GM18861 (cell line): ENCODE measurements at regions not wholly inside any gene's neighbourhood (a gene's known extent, or its start where the extent isn't known, plus 50 kb on each side); places are given as distances from the start of the nearest gene placed in this dataset.
"Not testable (repeated sequence)": the region's sequence is repeated elsewhere in the genome, so short reads cannot be mapped to it uniquely, and the experiment has no call there.

Experiments used
- ATAC-seq: cut with Tn5 transposase; IDR thresholded peaks from one replicate; pipeline ENCODE4 v1.9.1; 2021; ENCODE audit not compliant: unreplicated experiment

DNA sequence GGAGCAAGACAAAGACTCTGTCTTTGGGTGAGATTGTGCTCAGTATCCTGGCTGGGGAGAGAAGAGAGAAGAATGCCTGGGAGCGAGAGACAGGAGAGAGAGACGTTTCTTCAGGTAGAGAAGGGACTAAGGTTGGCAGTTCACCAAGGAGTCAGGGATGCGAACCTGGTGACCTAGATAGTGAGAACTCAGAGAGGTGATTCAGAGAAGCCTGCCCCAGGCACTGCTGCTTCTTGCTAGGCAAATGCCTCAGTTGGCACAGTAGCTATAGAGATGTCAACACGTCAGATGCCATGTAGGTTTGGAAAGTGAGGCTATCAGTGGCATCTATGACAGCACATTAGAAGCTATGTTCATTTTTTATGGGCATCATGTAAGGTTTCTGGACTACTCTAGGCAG, 231.6 kb upstream of the VLDLR start:
- ATAC-seq: no peak

DNA sequence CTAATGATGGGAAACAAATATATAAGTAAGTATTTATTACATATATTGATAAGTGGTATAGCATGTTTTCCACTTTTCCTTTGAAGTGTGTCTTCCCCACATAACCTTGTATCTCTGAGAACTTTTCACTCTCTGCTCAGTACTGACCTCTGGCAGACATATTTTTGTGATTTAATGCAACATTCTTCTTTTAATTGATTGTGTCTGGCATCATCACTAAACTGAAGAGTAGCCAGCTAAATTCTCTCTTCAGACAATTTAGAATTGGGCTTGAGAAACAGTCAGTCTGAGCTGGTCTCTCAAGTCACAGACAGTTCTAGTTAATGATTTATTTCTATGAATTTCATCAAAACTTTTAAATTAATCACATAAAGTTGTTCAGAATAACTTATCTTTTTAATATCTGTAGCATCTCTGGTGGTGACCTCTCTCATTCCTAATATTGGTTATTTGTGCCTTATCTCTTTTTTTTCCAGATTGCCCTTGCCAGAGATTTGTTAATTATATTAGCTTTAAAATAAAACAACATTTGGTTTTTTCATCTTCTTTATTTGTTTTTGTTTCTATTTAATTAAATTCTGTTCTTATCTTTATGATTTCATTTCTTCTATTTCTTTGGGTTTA, 230.0 kb upstream of the VLDLR start:
- not testable (repeated sequence) for ATAC-seq

DNA sequence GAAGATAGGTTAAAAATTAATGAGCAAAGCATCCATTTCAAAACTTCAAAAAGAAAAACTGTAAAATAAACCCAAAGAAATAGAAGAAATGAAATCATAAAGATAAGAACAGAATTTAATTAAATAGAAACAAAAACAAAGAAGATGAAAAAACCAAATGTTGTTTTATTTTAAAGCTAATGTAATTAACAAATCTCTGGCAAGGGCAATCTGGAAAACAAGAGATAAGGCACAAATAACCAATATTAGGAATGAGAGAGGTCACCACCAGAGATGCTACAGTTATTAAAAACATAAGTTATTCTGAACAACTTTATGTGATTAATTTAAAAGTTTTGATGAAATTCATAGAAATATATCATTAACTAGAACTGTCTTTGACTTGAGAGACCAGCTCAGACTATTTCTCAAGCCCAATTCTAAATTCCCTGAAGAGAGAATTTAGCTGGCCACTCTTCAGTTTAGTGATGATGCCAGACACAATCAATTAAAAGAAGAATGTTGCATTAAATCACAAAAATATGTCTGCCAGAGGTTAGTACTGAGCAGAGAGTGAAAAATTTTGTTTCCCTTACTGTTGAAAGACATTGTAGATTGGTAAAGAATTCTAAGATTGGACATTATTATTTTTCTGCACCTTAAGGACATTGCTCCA, 227.4 kb upstream of the VLDLR start:
- not testable (repeated sequence) for ATAC-seq

DNA sequence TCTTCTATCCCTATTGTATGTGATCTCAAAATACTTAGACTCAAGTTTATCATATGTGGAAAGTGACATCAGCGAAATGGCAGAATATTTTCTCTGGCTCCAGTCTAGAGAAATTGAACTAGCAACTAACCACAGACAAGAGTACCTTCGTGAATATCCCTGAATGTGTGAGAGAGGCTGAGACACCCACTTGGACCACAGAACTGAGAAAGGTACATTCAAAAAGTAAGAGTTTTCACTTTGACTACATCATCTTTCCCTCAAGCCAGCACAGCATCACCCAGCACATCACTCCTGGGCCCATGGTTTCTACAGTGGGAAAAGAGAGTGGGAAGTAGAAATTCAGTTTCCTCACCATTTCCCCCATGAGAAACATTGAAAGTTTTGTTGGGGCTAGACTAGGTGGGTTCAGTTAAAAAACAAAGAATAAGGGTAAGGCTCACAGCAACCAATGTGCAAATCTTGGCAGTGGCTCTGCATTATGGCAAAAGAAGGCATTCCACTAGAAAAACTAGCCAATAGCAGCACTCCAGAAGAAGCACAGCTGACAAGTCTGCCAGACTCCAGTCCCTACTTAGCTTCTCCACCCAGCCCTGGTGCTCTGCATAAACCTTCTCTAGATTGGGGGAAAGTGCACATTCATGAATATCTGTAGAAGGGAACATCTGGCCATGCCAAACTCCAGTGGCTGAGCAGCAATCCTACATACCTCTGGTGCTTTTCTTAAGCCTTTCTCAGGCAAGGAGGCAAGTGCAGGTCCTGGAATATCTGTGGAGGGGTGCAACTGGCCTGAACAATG, 225.6 kb upstream of the VLDLR start:
- ATAC-seq: no peak

DNA sequence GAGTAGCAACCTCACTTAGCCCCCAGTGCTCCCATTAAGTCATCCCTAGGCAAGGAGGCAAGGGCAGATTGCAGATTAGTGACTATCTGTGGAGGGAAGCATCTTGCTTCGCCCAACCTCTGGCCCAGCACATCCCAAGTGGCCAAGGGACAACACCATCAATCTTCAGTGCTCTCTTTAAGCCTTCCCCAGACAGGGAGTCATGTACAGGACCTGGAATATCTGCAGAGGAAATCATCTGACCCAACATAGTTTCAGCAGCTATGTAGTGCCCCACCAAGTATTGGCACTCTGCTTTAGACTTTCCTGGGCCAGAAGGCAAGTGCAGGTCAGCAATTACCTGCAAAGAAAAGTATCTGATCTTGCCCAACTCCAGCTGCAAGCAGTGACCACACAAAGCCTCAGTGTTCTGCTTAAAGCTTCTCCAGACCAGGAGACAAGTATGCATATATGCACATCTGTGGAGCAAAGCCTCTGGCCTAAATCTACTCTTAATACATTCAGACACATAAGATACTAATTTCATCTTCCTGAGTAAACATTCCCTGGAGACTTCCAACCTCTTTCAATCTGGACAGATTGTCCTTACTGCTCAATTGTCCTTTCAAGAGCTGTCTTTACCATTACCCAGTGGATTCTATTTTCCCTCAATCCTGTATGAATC, 224.8 kb upstream of the VLDLR start:
- no peak for ATAC-seq

DNA sequence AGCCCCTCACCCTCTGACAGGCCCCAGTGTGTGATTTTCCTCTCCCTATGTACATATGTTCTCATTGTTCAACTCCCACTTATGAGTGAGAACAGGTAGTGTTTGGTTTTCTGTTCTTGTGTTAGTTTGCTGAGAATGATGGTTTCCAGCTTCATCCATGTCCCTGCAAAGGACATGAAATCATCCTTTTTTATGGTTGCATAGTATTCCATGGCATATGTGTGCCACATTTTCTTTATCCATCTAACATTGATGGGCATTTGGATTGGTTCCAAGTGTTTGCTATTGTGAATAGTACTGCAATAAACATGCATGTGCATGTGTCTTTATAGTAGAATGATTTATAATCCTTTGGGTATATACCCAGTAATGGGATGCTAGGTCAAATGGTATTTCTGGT, 223.7 kb upstream of the VLDLR start:
- ATAC-seq: not testable (repeated sequence)

DNA sequence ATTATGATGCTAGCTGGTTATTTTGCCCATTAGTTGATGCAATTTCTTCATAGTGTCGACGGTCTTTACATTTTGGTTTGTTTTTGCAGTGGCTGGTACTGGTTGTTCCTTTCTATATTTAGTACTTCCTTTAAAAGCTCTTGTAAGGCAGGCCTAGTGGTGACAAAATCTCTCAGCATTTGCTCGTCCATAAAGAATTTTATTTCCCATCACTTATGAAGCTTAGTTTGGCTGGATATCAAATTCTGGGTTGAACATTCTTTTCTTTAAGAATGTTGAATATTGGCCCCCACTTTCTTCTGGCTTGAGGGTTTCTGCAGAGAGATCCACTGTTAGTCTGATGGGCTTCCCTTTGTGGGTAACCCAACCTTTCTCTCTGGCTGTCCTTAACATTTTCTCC, 219.8 kb upstream of the VLDLR start:
- ATAC-seq: not testable (repeated sequence)

DNA sequence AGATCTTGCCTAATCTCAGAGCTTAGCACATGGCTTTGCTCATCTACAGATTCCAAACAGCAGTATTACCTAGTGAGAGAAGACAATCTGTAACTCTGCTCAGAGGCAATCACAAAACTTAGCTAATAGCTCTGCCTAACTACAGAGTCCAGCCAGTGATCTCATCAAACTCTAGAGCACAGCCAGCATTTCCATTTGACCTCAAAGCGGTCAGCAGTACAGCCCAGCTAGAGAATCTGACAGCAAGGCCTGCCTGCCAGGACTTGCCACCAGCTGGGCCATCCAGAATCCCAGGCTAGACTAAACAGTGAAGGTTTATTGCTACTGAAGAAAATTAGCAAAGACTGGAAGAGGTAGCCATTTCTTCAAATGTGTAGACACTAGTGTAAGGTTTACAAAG, 217.9 kb upstream of the VLDLR start:
- ATAC-seq: no peak

DNA sequence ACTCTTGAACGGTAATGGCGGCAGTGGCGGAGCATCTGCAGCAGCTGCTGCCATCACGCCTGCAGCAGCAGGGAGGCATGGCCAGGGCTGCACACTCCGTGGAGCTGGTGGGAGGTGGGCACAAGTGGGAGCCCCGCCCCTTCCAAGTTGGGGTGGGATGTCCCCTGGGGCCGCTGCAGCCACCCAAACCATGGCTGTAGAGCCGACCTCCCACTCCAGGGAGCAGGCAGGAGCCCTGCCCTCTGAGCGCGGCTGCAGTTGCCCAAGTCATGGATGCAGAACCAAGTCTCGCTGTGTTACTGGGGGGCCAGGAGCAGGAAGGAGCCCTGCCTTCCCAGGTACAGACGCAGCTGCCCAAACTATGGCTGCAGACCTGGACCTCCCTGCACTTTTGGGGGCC, 215.3 kb upstream of the VLDLR start:
- ATAC-seq: no peak

DNA sequence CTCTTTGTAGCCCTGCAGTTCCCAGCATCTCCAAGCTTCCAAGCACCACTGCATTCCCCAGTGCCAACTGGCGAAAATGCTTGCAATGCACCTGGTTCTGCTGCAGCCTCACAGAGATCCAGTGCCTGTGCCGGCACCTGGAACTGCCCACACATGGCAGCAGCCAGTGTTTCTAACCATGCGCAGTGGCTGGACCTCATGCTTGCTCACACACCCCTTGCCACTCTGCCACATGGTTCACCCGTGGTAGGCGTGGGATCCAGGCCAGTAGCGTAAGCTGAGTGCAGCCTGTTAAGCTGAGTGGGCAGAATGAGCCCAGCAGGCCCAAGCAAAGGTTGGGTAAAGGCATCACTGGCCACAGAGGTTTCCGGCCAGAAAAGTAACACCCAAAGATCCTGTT, 214.1 kb upstream of the VLDLR start:
- ATAC-seq: no peak

DNA sequence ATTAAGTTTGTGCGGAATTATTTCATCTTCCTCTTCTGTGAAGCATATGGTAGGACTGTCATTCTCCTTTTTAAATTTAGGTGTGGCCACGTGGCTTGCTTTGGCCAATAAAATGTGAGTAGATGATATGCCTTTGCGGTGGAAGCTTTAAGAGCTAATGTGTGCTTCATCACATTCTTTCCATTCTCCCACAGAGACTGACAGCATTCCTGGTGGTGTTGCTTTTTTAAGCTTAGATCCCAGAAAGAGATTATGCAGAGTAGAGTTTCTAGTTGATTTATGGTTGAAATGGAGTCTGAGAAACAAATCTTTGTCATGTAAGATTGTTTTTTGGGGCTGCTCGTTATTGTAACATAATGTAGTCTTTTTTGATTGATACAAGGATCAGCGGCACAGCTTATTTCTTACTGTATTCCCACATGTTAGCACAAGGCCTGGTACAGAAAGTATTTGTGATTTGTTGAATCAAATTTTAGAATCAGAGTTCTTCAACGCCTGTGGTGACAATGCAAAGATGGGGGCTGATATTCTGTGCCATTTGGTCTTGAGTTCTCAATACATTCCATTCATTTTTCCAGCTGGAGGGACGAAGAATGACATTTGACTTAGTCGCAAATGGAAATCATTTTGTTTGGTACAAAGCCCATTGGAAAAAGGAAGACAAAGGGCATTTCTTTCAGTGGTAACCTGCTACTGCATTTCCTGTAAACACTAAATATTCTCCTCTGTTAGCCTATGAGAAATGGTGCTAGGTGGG, 209.9 kb upstream of the VLDLR start:
- ATAC-seq: no peak

DNA sequence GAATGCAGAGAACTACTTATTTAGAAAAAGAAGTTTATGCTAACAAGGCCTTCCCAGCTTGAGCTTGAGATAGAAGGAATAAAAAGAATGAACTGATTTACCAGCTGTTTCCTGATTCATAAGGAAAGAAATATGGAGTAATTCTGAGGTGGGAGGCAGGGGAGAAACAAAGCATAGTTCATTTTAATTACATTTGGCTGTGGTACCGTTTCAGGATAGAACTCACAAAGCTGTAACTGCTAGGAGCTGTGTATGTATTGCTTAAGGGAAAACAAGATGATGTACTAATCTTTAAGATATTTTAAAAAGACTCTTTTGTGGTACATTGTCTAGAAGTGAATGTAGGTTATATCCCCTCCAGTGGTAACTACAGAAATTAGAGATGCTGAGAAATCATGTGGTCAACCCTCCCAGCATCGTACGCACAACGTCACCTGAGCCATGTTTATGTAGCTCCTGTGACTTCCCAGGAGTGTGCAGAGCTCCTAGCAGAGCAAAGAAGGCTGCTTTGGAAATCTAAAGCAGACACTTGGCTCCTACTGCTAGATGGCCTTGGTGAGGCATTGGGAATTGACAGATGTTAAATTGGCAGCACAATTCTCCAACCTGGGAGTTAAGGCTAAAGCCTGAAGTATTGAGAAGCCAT, 208.3 kb upstream of the VLDLR start:
- no peak for ATAC-seq

DNA sequence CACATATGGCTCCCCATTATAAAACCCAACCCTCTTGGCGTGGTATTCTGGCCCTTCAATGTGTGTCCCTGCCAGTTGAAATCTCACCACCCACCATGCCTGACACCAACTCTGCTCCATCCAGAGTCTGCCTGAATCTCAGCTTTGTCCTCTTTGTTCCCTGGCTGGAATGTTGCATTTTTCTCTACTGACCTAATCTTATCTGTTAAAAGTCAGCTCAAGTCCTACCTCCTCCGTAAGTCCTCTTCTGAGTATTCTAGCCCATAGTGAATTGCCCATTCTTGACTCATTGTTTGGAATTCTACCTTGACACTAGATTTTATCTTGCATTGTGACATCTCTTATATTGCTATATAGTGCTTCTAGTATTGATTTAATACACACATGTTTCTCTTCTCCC, 207.1 kb upstream of the VLDLR start:
- ATAC-seq: no peak

DNA sequence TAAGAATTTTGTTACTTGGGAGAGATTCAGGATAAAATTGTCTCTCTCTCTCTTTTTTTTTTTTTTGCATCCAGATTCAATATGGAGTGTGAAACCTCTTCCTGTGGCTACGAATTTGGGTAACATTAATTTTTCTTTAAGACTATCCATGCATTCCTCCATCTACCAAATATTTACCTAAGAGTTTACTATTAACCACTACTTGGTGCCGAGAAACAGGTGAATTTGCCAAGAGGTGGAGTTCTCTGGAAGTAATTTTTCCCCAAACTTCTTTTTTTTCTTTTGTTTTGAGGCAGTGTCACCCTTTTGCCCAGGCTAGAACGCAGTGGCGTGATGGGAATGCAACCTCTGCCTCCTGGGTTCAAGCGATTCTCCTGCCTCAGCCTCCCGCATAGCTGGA, 206.3 kb upstream of the VLDLR start:
- ATAC-seq: no peak

DNA sequence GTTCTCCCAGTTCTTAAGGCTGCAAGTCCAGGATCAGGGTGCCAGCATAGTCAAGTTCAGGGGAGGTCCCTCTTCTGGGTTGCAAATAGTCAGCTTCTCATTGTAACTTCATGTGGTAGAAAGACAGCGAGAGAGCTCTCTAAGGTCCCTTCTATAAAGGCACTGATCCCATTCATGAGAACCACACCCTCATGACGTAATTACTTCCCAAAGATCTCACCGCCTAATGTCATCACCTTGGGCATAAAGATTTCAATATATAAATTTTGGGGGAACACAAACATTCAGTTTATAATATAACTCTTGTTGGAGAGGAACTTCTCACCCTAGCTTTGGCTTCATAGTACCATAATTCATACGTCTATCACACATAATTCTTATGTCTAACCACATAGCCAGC, 203.9 kb upstream of the VLDLR start:
- ATAC-seq: no peak

DNA sequence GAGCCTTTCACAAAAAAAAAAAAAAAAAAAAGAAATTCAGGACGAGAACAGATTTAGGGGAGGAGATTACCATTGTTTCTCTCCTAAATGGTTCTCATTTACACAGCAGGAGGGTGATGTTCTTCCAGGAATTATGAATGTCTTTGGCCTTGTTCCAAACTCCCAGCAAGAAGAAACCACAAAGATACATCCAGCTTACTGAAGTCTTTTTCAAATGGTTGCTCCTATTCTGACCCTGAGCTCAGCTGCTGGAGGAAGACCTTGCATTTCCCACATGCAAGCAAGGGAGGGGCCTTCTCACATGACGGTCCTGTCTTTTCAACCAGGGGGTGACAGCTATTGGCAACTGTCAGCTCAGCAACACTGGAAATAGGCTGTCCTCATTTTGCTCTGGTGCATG, 203.0 kb upstream of the VLDLR start:
- no peak for ATAC-seq

DNA sequence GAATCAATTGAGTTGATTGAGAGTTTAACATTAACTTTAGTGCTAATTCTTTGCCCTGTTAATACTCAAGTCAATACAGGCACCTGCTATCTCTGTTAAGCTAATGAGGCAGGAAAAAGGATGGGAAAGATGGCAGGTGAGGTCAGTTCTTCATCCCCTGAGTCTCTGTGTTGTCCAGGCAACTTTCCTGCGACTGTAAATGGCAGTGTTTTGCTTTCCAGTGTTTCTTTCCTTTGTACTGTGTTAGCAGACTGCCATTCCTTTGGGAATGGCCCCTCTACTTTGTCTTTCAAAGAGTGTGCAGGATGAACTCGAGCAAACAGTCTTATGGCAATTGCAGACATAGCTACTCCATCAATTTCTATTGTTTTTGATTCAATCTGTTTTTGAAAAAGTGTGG, 202.2 kb upstream of the VLDLR start:
- ATAC-seq: no peak

DNA sequence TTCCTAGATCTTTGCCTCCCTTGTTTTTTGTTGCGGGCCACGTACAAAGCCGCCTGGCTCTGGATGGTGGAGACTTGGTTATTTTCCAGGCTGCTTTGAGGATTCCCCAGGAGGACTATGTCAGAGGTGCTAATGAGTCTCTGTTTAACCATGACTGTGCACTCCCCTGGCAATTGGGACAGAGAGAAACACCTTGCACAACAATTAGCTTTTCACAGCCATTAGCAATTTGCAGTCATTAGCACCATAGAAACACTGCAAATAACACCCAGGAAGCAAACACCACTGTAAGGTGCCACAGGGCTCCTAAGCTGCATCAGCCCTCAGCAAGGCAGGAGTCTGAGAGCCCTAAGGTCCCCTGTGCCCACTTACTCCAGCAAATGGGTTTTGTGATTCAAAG, 201.0 kb upstream of the VLDLR start:
- ATAC-seq: no peak

DNA sequence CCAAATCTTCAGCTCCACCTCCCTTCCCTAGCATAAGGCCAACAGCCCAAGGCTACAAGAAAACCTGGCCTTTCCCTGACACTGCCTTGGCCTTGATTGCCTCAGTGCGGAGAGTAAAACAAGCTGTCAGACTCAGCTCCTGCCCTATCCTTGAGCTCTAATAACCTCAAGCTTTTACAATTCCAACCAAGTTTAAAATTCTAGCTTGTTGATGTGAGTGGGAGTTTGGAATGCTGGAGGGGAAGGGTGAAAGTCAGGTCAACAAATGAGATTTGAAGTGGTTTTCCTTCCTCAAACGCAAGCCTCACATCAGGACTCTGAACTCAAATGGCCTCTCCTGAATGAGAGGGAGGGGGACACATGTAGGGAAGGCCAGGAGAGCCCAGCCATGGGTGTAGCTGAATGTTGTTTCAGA, 197.0 kb upstream of the VLDLR start:
- ATAC-seq: no peak

DNA sequence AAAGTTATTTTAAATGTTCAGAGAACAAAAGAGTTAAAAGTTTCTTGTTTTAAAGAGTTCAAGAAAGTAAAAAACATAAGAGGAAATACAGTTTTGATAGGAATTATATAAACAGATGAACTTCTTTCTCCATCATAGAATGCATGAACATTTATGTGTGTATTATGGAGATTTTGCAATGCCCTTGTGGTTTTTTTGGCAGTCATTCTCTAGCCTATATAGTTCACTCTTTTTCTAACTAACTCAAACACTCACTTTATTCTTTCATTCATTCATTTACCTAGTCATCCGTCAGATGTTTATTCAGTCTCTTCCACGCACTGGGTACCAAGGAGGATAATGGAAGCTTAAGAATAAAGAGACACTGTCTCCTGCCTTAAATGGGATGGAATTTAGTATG, 195.9 kb upstream of the VLDLR start:
- ATAC-seq: no peak
